HG03565 (cell line): ENCODE measurements at regions not wholly inside any gene's neighbourhood (a gene's known extent, or its start where the extent isn't known, plus 50 kb on each side); places are given as distances from the start of the nearest gene placed in this dataset.

Experiments
- ATAC-seq: cut with Tn5 transposase; IDR thresholded peaks from one replicate; pipeline ENCODE4 v1.9.1; 2021; ENCODE audit warnings: mild to moderate bottlenecking, moderate library complexity; ENCODE audit not compliant: unreplicated experiment

DNA sequence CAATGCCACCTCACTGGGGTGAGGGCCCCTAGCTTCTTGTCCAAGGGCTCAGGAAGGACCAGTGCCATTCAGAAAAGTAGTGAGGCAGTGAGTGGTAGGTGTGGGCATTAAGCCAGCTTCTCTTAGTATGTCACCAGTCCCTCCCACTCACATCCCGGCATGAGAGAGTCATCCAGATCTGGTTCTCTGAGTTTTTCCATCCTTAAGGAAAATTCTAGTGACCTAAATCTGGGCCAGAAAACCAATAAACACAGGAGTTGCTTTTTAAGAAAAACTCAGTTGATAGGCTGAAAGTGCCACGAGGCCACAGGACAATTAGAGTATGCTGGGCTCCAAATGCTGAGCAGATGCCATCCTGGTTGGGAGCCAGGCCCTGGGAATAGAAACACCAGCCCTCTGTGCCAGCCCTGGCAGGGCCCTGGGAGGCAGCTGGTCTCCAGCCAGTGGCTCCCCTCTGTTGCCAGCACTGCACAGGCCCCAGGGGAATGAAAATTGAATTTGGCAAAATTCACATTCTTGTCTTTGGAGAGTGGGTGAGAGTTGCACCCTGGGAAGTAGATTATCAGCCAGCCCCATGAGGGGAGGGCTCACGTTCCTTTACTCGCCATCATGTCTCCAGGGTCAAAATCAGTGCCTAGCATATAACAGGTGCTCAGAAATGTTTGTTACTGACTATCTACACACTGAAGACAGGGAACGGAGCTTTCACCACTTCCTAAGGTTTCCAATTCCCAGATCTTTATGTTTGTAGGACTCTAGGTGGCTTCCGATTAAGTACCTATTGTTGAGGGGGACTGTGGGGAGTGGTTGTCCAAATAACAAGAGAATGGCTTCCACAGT lies 52.8 kb downstream of the FAM43A start:
- ATAC-seq: no peak

DNA sequence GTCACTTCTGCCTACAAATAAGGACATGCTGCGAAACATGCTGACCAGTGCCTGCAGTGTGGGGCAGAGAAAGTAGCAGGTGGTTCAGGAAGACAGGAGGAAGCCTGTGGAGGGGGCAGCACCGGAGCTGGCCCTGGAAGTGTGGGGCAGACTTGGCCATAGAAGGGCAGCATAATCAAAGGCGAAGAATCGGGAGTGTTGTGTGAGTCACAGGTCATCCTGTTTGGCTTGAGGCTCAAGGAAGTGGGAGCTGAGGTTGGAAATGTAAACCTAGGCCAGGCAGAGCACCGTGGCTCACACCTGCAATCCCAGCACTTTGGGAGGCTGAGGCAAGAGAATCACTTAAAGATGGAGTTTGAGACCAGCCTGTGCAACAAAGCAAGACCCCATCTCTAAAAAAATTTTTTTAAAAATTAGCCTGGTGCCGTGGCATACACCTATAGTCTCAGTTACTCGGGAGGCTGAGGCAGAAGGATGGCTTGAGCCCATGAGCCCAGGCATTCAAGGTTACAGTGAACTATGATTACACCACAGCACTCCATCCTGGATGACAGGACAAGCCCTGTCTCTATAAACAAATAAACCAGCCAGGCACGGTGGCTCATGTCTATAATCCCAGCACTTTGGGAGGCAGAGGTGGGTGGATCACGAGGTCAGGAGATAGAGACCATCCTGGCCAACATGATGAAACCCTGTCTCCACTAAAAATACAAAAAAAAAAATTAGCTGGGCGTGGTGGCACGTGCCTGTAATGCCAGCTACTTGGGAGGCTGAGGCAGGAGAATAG lies 54.0 kb downstream of the FAM43A start:
- ATAC-seq: no peak

DNA sequence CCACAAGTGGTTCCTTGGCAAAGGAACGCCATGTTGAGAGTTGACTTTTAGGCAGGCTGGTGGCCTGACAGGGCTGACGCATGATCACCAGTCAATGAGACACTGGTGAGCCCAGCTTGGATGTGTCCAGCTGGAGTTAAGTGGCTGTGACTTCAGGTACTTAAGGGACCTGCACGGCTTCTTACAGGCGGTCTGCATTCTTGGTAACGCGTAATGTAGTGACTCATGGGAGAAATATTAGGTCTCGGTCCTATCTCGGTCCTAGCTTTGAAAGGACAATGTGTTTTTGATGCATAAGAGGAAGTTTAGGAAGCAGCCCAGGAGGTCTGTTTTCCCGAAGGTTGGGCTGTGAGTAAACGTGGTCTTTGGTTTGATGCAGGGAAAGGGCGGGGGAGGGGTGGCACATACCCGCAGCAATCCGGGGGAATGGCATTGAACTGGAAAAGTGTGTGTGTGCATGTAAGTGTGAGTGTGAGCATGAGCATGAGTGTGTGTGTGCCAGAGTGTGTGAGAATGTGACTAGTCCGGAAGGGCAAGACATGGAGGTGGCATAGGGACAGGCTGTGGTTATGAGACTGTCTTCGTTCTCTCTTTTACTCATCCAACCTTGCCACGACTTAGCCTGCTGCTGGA lies 55.3 kb downstream of the FAM43A start:
- ATAC-seq: no peak

DNA sequence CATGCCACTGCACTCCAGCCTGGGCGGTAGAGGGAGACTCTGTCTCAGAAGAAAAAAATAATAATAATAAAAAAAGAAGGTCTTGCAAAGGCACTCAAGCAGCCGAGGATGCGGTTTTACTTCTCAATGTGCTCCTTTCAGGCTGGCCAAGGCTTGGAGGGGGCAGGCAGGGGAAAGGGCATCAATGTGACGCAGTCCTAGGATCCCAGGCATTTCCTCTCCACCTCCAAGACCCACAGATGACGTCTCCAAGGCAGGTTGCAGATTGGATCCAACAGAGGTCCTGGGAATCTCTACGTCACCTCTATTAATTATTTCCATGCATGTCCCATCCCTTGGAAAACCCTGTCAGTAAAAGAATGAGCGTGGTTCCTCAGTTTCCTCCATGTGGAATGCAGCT lies 56.2 kb downstream of the FAM43A start:
- no peak for ATAC-seq

DNA sequence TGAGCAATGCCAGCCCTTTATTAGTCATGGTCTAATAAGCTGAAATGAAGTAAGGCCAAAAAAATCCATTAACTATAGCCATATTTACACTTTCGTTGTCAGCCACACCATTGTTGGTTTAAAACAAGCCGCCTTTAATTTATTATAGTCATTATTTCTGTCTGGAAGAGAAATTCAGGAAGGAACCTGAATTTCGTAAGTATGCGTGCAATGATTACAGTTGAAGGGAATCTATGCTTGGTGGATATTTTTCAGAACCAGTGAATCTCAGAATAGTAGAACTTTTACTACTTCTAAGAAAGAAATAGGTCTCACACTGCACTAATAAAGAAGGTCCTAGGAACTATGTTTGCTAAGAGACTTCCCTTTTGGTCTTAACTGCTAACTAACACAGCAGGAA lies 59.1 kb downstream of the FAM43A start:
- no peak for ATAC-seq

DNA sequence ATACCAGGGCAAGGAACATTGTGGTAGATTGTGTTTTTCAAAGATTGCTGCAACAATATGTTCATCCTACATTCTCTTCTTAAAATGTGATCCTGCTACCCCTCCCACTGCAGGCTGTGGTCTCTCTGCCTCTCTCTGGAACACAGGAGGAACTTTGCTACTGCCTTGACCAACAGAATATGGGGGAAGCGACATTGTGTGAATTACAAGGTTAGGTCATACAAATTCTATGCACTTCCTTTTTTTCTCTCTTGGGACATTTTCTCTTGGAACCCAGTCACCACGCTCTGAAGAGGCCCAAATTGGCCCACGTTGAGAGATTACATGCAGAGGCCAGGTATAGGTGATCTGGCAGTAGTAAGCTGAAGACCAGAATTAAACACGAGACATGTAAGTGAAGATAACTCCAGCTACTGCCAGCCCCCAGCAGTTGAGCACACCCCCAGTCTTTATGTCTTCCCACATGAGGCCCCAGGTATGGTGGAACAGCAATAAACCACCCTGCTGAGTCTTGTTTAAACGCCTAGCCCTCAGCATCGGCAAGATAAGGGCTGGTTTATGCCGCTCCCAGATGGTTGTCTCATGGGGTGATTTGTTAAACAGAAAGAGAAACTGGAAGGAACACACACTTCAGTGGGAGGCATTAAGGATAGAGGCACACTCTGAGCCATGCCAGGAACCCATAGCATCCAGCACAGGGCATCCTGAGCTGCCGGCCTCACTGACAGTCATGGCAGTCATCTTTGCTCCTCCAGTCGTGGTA lies 59.9 kb downstream of the FAM43A start:
- no peak for ATAC-seq

DNA sequence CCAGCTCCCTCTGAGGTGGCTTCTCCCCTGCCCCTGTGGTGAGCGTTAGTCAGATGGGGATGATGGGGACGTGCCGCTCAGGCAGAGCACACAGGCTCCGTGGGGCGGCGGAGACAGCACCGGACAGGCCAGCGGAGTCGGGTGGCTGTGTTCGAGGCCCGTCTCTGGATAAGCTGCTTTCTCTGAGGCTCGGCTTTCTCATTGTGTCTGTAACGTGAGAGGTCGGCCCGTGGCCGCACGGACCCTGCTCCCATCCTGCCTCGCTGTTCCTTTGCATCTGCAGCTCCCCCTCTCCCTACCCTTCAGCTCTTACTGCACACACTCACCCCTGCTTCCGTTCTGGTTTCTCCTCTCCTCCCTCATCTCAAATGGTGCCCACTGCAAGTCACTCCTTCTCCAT lies 62.5 kb downstream of the FAM43A start:
- no peak for ATAC-seq

DNA sequence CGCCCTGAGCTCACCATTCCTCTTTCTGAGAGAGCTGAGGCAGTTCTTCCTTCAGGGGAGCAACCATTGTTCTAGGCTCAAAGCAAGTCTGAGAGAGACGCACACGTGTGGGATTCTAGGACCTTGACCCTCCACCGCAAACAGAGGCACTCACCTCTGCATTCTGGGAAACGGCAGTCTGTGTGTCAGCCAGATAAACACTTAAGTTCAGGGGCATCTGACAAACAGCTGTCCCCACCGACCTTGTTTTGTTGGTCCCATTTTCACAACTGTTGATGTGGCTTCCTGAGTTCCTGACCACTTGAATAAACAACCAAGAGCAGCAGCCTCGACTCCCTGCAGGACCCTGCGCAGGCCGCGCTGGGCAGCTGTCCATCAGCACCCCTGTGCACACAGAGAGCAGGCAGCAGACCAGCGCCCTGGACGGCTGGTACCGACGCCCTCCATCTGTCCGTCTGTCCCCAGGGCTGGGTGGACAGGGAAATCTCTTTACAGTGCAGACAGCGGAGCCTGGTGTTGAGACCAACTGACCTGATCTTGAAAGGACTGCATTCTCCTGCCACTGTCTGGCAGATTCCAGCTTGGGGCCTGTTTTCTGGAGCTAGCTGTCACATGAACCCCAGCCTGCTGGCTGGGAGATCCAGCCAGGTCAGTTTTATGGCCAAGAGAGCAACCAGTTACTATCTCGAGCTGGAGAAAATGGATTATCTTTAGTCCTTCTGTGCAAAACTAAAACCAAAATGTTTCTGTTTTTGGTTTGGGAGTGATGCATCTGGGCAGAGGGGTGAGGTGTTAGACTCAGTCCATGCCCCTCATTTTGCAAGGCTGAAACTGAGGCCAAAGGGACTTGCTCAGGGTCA lies 64.2 kb downstream of the FAM43A start:
- no peak for ATAC-seq

DNA sequence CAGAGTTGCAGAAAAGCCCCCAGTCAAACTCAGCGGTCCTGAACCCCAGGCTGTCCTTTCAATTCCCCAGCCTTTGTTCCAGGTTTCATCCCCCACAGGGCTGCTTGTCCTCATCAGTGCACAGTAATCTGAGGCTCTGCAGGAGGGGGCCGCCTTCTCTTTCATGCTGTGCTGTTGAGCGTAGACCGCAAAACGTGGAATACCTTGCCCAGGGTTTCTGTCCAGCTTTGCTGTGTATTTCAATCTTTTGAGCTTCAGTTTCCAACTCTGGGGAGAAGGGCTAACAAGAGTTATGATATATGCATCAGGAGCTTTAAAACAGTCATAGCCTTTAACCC lies 64.8 kb downstream of the FAM43A start:
- ATAC-seq: no peak

DNA sequence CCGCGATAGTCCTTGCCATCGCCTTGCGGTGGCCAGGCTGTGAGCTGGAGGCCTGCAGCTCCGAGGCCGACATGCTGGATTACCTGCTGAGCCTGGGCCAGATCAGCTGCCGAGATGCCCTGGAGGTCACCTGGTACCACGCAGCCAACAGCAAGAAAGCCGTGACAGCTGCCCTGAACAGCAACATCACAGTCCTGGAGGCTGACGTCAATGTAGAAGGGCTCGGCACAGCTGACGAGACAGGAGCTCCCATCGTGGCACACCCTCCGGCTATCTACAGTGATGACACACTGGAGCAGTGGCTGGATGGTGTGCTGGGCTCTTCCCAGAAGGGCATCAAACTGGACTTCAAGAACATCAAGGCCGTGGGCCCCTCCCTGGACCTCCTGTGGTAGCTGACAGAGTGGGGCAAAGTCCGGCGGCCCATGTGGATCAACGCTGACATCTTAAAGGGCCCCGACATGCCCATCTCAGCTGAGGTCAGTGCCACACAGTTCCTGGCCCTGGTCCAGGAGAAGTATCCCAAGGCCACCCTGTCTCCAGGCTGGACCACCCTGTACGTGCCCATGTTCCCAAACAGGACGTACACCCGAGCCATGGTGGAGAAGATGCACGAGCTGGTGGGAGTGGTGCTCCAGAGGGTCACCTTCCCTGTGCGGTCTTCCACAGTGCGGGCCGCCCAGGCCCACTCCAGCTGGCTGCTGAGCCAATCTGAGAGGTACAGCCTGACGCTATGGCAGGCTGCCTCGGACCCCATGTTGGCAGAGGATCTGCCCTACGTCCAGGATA lies 70.2 kb downstream of the FAM43A start:
- no peak for ATAC-seq

DNA sequence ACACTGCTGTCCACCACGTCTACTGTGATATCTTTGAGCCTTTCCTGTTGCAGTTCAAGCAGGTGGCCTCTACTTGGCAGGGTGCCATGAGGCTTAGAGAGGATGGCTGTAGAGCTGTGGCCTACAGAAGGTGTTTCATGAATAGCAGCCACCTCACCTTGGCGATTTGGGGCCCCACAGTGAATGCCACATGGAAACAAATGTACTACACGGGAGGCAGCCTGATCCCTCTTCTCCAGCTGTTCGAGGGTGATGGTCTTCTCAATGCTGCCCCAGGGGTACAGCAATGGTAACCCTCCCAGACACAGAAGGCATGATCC lies 70.7 kb downstream of the FAM43A start:
- ATAC-seq: no peak

DNA sequence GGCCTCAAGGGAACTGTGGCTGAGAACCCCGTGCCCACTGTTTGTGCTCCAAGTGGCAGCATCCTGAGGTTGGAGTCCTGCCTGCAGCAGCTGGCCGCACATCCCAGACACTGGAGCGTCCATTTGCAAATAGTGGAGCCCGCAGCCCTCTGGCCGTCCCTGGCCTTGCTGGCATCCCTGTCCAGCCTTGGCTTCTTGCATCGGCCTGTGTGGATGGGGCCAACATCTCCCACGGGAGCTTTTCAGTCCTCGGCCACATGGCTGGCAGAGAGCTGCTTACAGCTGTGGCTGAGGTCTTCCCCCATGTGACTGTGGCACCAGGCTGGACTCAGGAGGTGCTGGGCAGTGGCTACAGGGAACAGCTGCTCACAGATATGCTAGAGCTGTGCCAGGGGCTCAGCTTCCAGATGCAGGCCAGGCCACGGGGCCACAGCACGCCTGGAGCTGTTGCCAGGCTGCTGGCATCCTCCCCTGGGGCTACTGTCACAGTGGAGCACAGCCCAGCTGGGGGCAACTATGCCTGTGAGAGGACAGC lies 71.2 kb downstream of the FAM43A start:
- ATAC-seq: no peak

DNA sequence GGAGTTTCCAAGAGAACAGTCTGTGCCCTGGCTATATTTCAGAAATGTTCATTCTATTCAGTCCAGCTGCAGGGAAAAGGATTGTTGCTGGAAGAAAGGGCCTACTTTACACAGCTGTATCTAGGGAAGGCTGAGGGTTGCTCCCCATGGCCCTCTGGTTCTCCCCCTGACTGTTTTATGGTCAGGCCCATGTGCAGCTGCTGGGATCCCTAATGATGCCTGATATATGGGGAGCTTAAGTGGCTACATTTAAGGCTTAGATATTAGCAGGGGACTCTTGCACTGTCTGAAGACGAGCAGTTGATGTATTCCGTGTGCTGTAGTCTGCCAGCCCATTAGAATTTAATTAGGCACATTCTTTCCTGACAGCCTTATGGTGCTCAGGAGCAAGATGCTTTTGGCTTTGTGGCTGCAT lies 72.0 kb downstream of the FAM43A start:
- no peak for ATAC-seq

DNA sequence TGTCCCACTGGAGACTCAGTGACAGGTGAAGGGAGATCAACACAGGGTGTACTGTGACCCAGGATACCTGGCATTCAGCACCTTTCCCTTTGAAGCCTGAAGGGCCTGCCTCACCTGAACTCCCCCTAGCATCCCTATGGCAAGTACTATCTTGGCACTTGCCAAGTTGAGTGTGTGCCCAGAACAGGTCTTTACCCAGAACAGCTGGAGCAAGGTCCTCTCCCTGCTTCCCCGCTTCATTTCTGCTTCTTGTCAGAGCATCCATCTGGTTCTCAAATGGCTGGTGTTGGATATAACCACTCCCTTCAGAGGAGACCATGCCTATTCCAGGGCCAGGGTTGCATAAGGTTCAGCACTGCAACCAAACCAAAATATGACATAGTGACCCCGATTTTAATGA lies 73.0 kb downstream of the FAM43A start:
- no peak for ATAC-seq

DNA sequence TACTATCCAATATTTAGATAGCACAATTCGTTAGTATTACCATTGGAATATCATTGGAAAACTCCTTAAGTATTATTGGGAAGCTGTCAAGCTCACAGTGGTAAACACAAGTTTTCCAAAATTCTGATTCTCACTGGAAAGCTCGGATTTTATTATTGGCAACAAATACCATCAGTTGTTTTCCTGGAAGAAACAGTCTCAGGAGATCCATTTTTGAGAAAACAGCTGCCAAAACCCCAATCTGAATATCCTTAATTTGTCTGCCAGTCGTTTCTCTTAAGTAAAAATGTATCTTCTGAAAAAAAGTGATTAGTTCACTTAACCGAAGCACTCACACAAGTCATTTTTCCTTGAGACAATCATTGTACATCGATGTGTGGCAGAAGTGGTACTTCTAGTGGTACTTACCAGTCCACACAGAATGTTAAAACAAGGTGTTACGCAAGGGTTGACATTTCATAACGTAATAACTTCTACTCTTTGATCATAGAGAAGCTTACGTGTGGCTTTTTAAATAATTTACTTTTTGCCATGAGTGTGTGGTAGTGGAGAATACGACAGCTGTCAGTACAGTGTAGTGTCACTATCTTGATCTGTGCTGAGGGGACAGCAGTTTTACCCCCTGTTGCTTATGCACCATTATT lies 74.9 kb downstream of the FAM43A start:
- no peak for ATAC-seq

DNA sequence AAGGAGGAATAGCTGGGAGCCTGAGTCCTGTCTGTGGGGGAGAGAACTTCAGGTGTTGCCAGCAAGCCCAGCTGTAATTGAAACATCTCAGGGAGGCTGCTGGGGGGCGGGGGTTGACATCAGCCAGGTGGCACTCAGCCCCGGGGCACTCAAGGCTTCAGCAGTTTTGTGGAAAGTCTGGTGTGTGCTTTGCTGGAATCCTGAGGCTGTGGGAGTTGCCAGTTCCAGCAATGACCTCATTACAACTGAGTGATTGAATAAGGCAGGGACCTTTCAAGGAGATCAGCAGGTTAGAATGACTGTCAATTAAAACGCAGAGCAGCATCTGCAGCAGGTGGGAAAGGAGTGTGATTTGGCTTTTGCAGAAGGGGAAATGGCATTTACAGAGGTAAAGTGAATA lies 75.7 kb downstream of the FAM43A start:
- ATAC-seq: no peak

DNA sequence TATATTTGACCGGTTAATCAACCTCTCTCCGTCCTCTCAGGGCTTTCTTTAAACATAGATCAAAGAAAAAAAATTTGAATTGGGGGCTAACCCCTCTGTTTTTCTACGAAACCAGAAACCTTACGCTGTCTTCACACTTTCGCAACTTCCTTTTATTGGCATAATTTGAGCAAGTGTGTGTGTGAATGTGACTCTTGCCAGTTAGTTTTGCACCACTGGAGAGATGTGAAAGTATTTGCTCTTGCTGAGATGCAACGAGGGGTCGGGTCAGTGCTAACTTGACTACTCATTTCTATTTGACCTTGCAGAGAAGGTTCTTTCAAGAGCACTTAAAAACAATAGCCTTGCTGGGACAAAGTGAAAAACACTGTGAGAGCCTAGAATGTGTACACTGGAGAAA lies 81.2 kb downstream of the FAM43A start:
- ATAC-seq: no peak

DNA sequence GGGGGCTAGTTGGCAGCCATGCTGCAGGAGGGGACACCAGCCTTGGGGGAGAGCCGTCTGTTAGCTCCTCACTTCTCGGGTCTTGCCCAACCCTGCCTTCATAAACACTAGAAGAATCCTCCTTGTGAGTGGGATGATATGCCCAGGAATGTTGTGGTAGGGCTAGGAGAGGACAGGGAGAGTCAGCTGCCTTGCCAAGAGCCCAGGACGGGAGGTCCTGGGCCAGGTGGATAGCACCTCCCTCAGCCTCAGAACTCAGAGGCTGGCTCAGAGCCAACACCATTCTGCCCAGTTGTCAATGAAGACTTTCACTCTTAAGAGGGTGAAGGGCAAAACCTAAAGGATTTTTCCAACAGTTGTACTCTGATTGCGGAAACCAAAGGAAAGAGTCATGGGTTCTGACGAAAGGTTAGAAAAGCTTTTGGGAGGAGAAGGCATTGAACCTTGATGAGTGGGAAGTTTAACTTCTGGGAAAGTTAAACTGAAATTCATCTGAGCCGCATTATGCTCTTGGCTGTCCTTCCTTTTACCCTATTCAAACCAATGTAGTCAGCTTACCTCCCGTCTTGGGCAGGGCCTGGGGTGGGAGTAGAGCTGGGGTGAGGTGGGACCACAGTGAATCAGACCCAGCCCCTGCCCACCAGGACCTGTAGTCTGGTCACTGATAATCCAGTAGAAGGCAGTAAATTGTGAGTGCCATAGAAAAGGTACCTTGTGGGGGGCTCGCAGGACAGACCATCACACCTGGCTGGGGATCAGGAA lies 81.9 kb downstream of the FAM43A start:
- ATAC-seq: no peak
